ENCODE measurements at regions not wholly inside any gene's neighbourhood (a gene's known extent, or its start where the extent isn't known, plus 50 kb on each side); places are given as distances from the start of the nearest gene placed in this dataset.

DNA sequence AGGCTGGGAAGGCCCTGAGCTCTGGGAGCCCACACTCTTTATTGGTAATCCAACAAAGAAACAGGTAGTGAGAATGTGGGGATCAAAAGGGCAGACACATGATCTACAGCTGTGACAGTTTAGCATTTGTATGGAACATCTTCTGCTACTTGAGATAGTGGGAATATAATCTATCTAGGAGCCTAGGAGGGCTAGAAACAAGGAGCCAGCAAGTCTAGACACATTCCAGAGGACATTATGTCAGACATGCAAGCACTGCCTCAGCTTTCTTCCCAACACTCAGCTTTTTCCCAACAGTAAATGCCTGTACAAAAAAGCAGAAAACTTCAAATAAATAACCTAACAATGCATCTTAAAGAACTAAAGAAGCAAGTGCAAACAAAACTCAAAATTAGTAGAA lies 1150.6 kb upstream of the RAG2 start:
- TF ChIP-seq, protein P1, sequence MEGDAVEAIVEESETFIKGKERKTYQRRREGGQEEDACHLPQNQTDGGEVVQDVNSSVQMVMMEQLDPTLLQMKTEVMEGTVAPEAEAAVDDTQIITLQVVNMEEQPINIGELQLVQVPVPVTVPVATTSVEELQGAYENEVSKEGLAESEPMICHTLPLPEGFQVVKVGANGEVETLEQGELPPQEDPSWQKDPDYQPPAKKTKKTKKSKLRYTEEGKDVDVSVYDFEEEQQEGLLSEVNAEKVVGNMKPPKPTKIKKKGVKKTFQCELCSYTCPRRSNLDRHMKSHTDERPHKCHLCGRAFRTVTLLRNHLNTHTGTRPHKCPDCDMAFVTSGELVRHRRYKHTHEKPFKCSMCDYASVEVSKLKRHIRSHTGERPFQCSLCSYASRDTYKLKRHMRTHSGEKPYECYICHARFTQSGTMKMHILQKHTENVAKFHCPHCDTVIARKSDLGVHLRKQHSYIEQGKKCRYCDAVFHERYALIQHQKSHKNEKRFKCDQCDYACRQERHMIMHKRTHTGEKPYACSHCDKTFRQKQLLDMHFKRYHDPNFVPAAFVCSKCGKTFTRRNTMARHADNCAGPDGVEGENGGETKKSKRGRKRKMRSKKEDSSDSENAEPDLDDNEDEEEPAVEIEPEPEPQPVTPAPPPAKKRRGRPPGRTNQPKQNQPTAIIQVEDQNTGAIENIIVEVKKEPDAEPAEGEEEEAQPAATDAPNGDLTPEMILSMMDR (IDR thresholded peaks at IDR 0.05; ENCODE audit: insufficient read depth, low read length): no peak
- no peak for TF ChIP-seq POLR2AphosphoS5 (IDR thresholded peaks at IDR 0.05; ENCODE audit: low read depth)
- TF ChIP-seq, protein P2, sequence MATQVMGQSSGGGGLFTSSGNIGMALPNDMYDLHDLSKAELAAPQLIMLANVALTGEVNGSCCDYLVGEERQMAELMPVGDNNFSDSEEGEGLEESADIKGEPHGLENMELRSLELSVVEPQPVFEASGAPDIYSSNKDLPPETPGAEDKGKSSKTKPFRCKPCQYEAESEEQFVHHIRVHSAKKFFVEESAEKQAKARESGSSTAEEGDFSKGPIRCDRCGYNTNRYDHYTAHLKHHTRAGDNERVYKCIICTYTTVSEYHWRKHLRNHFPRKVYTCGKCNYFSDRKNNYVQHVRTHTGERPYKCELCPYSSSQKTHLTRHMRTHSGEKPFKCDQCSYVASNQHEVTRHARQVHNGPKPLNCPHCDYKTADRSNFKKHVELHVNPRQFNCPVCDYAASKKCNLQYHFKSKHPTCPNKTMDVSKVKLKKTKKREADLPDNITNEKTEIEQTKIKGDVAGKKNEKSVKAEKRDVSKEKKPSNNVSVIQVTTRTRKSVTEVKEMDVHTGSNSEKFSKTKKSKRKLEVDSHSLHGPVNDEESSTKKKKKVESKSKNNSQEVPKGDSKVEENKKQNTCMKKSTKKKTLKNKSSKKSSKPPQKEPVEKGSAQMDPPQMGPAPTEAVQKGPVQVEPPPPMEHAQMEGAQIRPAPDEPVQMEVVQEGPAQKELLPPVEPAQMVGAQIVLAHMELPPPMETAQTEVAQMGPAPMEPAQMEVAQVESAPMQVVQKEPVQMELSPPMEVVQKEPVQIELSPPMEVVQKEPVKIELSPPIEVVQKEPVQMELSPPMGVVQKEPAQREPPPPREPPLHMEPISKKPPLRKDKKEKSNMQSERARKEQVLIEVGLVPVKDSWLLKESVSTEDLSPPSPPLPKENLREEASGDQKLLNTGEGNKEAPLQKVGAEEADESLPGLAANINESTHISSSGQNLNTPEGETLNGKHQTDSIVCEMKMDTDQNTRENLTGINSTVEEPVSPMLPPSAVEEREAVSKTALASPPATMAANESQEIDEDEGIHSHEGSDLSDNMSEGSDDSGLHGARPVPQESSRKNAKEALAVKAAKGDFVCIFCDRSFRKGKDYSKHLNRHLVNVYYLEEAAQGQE (IDR thresholded peaks at IDR 0.05; ENCODE audit: insufficient replicate concordance, low read depth): no peak
- no peak for TF ChIP-seq GABPA (IDR thresholded peaks at IDR 0.05; ENCODE audit: low read depth)
- no peak for TF ChIP-seq SPI1 (IDR thresholded peaks at IDR 0.05; ENCODE audit: borderline replicate concordance, low read depth)

All from HL-60 (cell line).